GM18507 (cell line): ENCODE measurements at regions not wholly inside any gene's neighbourhood (a gene's known extent, or its start where the extent isn't known, plus 50 kb on each side); places are given as distances from the start of the nearest gene placed in this dataset.

Experiments
- DNase-seq: peaks from one replicate; pipeline ENCODE4 v3.0.0; 2011; ENCODE audit warnings: low read depth; ENCODE audit not compliant: insufficient read length; ENCODE audit errors: extremely low spot score
- FAIRE-seq: peaks from 2 replicates; lab custom pipeline; 2011; peaks lifted over from hg19 to GRCh38; lab: Jason Lieb, UNC

- DNase-seq, result no peak
- FAIRE-seq, result no peak
Measured at GRCh38 chr9:84563691-84564090, 105.8 kb upstream of the NTRK2 start.

GRCh38 chr9:84567805-84568204, 101.7 kb upstream of the NTRK2 start:
- FAIRE-seq, result no peak
- DNase-seq, result no peak

- FAIRE-seq (no peak), DNase-seq (no peak)
Measured at GRCh38 chr9:84570482-84571154, 98.9 kb upstream of the NTRK2 start.

- no peak for DNase-seq
- no peak for FAIRE-seq
Measured at GRCh38 chr9:84573083-84573482, 96.4 kb upstream of the NTRK2 start.

- DNase-seq (no peak), FAIRE-seq (no peak)
Measured at GRCh38 chr9:84575705-84576104, 93.8 kb upstream of the NTRK2 start.

GRCh38 chr9:84583866-84584265, 85.7 kb upstream of the NTRK2 start:
- FAIRE-seq, result no peak
- no peak for DNase-seq

- no peak for FAIRE-seq
Measured at GRCh38 chr9:84586662-84587061, 82.9 kb upstream of the NTRK2 start.

GRCh38 chr9:84587153-84587552, 82.4 kb upstream of the NTRK2 start:
- DNase-seq (no peak), FAIRE-seq (no peak)

More at GRCh38 chr9:84586662-84587061, 82.9 kb upstream of the NTRK2 start:
- no peak for DNase-seq

GRCh38 chr9:84589542-84589941, 80.0 kb upstream of the NTRK2 start:
- DNase-seq, result no peak
- FAIRE-seq, result no peak

GRCh38 chr9:84590706-84591105, 78.8 kb upstream of the NTRK2 start:
- FAIRE-seq, result no peak
- DNase-seq, result no peak

- no peak for DNase-seq
- FAIRE-seq, result no peak
Measured at GRCh38 chr9:84592918-84593317, 76.6 kb upstream of the NTRK2 start.

GRCh38 chr9:84593352-84593751, 76.2 kb upstream of the NTRK2 start:
- DNase-seq (no peak), FAIRE-seq (no peak)

- FAIRE-seq (peak; percentile 85), DNase-seq (peak; percentile 26)
Measured at GRCh38 chr9:84597131-84597530, 72.4 kb upstream of the NTRK2 start.

GRCh38 chr9:84598921-84599636, 70.5 kb upstream of the NTRK2 start:
- DNase-seq, result no peak
- FAIRE-seq, result no peak

- no peak for DNase-seq
Measured at GRCh38 chr9:84600739-84601138, 68.8 kb upstream of the NTRK2 start.

GRCh38 chr9:84604223-84604622, 65.3 kb upstream of the NTRK2 start:
- no peak for FAIRE-seq
- no peak for DNase-seq

More at GRCh38 chr9:84600739-84601138, 68.8 kb upstream of the NTRK2 start:
- FAIRE-seq, result no peak

GRCh38 chr9:84609779-84610178, 59.8 kb upstream of the NTRK2 start:
- DNase-seq (no peak), FAIRE-seq (no peak)

GRCh38 chr9:84613431-84613830, 56.1 kb upstream of the NTRK2 start:
- FAIRE-seq (no peak), DNase-seq (no peak)

- FAIRE-seq (no peak), DNase-seq (no peak)
Measured at GRCh38 chr9:84615544-84615943, 54.0 kb upstream of the NTRK2 start.

- DNase-seq (no peak), FAIRE-seq (no peak)
Measured at GRCh38 chr9:84617411-84618029, 52.0 kb upstream of the NTRK2 start.
